Choroid plexus epithelial cell (primary cell): ENCODE measurements at regions not wholly inside any gene's neighbourhood (a gene's known extent, or its start where the extent isn't known, plus 50 kb on each side); places are given as distances from the start of the nearest gene placed in this dataset.
A peak's percentile ranks its signal among the peaks of the same experiment; 100 is the strongest.

Source experiments
- DNase-seq: peaks from one replicate; pipeline ENCODE4 v3.0.0-alpha.2; 2010; ENCODE audit warnings: low read depth
- H3K4me3 ChIP-seq: 2 replicates; pipeline ENCODE4 v1.5.1; 2011; ENCODE audit warnings: low read depth, mild to moderate bottlenecking, control low read depth, low read length, moderate library complexity
- TF ChIP-seq, protein P1 (sequence below): conservative IDR thresholded peaks from 2 replicates; pipeline ENCODE4 v1.5.1; 2011; ENCODE audit warnings: low read depth, mild to moderate bottlenecking, control low read depth, inconsistent platforms, low read length, moderate library complexity

DNA sequence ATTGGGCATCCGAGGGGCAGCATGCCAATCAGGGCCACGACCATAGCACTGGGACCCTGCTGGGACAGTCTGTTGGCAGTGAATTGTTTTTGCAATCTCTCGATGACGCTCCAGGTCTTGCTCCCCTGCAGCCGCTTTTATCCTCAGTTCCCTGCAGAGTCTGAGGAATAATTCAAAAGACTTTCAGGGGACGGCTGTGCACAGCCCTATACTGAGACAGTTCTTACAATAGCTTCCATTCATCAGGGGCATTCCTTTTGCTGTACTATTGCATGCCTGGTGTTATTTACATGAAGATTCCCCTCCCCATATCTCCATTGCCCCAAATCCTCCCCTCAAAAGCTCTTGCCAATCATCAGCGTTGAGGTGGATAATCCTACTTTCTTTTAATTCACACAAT lies 163.3 kb upstream of the WWC1 start:
- TF ChIP-seq, protein P1, sequence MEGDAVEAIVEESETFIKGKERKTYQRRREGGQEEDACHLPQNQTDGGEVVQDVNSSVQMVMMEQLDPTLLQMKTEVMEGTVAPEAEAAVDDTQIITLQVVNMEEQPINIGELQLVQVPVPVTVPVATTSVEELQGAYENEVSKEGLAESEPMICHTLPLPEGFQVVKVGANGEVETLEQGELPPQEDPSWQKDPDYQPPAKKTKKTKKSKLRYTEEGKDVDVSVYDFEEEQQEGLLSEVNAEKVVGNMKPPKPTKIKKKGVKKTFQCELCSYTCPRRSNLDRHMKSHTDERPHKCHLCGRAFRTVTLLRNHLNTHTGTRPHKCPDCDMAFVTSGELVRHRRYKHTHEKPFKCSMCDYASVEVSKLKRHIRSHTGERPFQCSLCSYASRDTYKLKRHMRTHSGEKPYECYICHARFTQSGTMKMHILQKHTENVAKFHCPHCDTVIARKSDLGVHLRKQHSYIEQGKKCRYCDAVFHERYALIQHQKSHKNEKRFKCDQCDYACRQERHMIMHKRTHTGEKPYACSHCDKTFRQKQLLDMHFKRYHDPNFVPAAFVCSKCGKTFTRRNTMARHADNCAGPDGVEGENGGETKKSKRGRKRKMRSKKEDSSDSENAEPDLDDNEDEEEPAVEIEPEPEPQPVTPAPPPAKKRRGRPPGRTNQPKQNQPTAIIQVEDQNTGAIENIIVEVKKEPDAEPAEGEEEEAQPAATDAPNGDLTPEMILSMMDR: no peak
- no peak overlapping the region for H3K4me3 ChIP-seq
- no peak for DNase-seq

DNA sequence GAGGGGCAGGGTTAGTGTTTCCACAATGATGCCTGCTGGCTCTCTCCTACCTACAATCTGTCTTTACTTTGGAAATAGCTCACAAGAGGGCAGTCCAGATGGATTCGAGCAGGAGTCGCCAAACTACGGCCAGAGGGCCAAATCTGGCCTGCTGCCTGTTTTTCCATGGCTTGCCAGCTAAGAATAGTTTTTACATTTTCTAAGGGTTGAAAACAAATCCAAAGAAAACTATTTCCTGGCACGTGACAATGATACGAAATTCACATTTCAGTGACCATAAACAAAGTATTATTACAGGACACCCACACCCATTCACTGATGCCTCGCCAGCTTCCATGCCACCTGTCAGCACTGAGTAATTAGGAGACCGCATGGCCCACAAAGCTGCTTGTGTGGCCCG lies 162.9 kb upstream of the WWC1 start:
- TF ChIP-seq, protein P1: no peak
- no peak for DNase-seq
- H3K4me3 ChIP-seq: no peak overlapping the region

DNA sequence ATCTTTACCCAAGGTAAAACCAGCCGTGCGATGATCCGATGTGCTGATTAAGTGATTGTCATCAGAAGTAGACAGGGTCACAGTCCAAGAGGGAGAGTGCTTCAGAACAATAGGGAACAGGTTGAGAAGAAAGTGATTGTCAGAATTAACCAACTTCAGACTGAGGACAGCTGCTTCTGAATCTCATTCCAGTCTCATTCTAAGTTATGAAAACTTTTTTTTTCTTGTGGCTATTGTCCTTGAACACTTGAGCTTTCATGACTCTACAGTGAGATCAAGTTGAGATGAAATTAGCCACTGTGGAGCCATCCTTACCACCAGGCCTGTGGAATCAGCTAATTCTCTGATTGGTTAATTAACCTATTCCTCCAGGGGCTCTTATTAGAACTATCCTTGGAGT lies 159.9 kb upstream of the WWC1 start:
- TF ChIP-seq, protein P1: no peak
- H3K4me3 ChIP-seq: no peak overlapping the region
- DNase-seq: no peak

DNA sequence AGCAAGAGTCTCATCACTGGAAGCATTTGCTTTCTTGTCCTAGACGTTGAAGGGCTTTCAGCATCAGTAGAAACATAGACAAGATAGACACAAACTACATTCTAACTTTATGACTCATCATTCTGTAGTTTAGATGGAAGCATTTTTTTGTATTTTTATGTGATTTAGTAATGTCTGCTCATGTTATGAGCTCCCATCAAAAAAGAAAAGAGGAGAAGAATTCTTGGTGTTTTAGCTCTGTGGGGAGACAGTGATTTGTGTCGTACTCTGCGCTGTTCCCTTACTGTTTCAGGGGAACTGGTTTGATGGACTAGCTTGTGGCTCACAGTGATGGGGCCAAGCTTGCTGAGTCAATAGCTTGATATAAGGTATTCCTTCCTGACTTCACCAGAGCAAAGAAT lies 159.2 kb upstream of the WWC1 start:
- H3K4me3 ChIP-seq: no peak overlapping the region
- peak; percentile 12 for DNase-seq
- TF ChIP-seq, protein P1: no peak

DNA sequence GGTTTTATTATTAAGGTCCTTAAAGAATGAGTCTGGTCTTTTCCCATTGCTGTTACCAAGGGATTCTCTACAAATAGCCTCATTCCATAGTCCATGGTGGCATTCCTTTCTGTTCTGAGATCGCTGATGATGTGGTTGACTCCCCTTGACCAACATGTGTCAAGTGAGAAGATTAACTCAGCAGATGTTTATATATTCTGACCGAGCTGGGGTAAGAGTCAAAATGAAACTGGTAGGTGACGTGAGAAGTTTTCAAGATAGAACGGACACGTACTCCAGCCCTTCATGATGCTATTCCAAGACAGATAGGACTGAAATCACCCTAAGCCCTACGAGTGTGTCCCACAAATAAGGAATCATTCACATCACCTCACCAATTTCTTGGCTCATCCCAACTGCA lies 155.5 kb upstream of the WWC1 start:
- H3K4me3 ChIP-seq: no peak overlapping the region
- DNase-seq: no peak
- TF ChIP-seq, protein P1: no peak

DNA sequence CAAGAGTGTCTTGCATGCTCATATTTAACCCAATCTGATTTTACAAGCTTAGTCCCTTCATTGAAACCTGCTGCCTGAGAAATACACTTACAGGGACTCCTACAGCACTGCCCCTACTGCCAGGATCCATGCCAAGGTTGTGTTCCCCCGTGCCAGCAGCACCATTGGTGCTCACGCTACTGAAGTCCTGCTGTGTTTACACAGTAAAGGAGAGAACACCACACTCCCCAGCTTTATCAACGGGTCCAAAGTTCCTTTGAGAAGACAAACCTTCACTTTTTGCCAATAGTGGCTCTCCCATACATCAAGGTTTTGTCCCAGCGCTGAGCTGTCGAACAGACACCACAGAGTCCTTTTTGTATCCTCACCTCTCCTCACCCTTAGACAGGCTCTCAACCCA lies 155.1 kb upstream of the WWC1 start:
- no peak for DNase-seq
- TF ChIP-seq, protein P1: no peak
- no peak overlapping the region for H3K4me3 ChIP-seq

DNA sequence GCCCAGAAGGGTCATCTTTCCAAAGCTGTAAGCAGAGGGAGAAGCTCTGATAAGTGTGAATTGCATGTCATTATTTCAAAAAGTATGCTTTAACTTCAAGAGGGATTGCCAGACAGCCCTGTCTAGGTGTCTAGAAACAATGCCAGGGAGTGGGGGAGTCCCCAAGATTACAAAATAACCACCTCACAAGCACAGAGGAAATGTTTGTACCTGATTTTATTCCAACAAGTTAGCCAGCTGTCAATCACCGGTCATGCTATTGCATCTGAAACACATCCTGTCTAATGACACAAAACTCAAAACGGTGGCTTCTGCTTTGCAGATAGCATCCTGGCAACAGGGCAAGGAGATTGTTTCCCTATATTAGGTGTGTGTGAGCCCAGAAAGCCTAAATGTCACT lies 154.2 kb upstream of the WWC1 start:
- TF ChIP-seq, protein P1: no peak
- H3K4me3 ChIP-seq: no peak overlapping the region
- DNase-seq: no peak
